Epithelial cell of esophagus (primary cell): ENCODE measurements at regions not wholly inside any gene's neighbourhood (a gene's known extent, or its start where the extent isn't known, plus 50 kb on each side); places are given as distances from the start of the nearest gene placed in this dataset.

Experiments used
- DNase-seq: peaks from one replicate; pipeline ENCODE4 v3.0.0; 2010; ENCODE audit warnings: low read depth
- H3K4me3 ChIP-seq: 2 replicates; pipeline ENCODE4 v1.5.1; 2011; ENCODE audit warnings: mild to moderate bottlenecking, low read length, control low read depth
- TF ChIP-seq, protein P1 (sequence below): IDR thresholded peaks from 2 replicates; pipeline ENCODE4 v1.5.1; 2011; ENCODE audit warnings: low read depth, mild to moderate bottlenecking, low read length, control low read depth, inconsistent platforms; ENCODE audit not compliant: insufficient read depth; ENCODE audit errors: missing control alignments

DNA sequence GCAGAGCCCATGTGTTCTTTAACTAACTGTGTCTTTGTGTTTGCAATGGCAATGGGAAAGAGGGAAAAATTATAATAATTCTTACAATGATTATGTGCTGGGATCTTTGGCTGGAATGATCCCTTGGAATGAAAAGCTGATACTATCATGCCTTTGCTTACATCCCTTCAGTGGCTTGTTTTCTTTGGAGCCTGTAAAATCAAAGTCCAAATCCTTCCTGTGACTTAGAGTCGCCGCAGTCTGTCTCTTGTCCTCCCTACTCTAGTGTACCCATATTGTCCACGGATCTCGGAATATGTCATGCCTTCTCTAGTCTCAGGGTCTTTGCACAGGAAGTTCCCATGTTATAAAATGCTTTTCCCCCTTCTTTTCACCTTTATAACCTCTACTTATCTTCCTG lies 111.7 kb upstream of the MAF start:
- no peak overlapping the region for H3K4me3 ChIP-seq
- no peak for DNase-seq
- TF ChIP-seq, protein P1, sequence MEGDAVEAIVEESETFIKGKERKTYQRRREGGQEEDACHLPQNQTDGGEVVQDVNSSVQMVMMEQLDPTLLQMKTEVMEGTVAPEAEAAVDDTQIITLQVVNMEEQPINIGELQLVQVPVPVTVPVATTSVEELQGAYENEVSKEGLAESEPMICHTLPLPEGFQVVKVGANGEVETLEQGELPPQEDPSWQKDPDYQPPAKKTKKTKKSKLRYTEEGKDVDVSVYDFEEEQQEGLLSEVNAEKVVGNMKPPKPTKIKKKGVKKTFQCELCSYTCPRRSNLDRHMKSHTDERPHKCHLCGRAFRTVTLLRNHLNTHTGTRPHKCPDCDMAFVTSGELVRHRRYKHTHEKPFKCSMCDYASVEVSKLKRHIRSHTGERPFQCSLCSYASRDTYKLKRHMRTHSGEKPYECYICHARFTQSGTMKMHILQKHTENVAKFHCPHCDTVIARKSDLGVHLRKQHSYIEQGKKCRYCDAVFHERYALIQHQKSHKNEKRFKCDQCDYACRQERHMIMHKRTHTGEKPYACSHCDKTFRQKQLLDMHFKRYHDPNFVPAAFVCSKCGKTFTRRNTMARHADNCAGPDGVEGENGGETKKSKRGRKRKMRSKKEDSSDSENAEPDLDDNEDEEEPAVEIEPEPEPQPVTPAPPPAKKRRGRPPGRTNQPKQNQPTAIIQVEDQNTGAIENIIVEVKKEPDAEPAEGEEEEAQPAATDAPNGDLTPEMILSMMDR, result no peak

DNA sequence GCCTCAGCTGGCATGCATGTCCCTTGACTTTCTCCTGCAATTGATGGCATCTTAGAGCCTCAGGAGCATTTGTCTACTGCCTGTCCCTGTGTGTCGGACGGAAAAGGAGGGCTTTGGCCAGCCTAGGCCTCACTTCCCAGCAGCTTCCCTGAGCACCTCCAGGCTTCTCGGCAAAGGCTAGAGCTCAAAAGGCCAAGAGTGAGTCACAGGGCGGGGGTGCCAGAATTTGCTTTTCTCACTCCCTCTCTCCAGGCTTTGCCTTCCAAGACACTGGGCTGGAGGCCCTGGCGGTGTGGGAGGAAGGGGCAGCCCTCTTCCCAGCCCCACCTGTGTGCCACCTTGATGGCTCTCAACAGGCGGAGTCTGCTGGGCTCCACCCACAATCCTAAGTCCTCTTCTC lies 107.3 kb upstream of the MAF start:
- no peak overlapping the region for H3K4me3 ChIP-seq
- DNase-seq, result peak; percentile 6
- TF ChIP-seq, protein P1, result no peak

DNA sequence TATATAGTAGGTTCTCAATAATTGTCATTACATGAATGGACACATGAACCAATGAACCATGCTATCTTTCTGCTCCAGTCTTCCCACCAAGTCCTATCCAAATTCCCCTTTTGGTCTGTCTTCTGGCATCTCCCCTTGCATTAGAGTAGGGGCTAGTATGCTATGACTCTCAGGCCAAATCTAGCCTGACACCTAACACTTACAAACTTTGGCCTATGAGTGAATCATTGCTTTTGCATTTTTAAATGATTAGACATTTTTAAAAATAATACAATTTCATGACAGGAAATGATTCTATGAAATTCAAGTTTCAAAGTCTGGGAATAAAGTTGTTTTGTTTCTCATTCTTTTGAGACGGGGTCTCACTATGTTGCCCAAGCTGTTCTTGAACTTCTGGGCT lies 102.5 kb upstream of the MAF start:
- H3K4me3 ChIP-seq, result no peak overlapping the region
- peak; percentile 23 for DNase-seq
- TF ChIP-seq, protein P1, result no peak

DNA sequence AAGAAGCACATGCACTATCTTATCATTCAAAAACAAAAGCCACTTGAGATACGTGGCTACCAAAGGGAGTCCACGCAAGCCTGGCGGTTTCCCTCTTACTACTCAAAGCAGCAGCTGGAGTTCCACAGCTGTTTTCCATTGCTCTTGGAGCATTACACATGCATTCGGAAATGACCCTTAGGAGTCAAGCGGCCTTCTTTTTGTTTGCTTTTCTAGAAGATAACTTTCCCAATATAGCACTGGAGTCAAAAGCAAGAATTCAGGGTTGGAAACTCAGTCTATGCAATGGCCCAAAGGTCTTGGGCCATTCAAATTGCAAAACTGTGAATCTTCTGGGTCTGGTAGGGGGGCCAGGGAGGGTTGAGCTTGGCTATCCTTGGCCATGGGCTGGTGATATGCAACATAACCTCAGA lies 97.8 kb upstream of the MAF start:
- no peak for DNase-seq
- H3K4me3 ChIP-seq, result no peak overlapping the region
- TF ChIP-seq, protein P1, result no peak

DNA sequence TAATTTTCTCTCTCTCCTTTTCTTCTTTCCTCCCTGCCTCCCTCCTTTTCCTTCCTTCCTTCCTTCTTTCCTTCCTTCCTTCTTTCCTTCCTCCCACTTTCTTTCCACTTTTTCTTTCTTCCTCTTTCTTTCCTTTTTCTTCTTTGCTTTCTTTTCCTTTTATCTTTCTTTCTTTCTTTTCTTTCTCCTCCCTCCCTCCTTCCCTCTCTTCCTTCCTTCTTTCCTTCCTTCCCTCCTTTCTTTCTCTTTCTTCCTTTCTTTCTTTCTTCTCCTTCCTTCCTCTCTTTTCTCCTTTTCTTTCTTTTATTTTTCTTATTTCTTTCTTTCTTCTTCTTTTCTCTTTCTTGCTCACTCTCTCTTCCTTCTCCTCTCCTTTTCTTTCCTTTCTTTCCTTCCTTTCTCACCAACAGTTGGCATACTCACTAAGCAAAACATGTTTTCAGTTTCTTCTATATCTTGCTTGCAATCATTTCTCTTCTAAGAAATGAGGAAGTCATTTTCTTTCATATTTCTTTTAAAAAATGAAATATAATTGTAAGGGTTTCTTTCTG lies 97.1 kb upstream of the MAF start:
- TF ChIP-seq, protein P1, result no peak
- no peak for DNase-seq
- no peak overlapping the region for H3K4me3 ChIP-seq

DNA sequence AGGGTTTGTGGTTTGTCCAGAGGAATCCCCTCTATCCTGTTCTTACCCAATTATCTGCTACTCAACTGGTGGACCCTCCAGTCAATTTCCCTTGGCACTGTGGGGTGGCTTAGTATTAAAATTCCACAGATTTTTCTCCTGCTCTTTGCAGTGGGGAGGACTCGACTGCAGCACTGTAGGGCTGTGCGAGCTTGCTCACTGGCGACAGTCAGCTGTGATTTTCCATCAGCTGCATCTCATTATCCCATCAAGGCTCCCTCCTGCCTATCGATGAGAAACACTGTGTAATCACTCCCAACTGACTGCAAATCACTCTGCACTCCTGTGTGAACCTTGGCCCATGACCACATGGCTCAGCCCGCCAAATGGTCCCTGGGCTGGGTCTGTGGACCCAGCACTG lies 90.5 kb upstream of the MAF start:
- H3K4me3 ChIP-seq, result no peak overlapping the region
- DNase-seq, result no peak
- TF ChIP-seq, protein P1, result no peak

DNA sequence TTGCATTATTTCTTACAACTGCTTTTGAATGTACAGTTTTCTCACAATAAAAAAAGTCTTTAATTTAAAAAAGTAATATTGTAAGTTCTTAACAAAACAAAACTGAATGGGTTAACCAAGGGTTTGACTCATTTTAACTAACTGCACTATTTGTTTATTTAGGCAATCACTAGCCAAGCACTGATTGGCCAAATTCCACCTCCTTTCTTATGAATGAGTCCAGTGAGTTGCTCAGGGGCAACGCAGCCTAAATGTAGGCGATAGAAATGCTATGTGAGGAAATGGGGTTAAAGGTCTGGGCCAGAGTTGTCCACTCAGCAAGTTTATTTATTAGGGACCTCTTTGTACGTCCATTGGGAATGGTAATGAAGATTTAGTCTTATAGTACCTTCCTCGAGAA lies 89.6 kb upstream of the MAF start:
- TF ChIP-seq, protein P1, result no peak
- H3K4me3 ChIP-seq, result no peak overlapping the region
- no peak for DNase-seq
